Activated naive CD8-positive, alpha-beta T cell treated with anti-CD3 and anti-CD28 coated beads, Interleukin-2, amount 50 U/mL, for 24 hours (primary cell): ENCODE measurements at regions not wholly inside any gene's neighbourhood (a gene's known extent, or its start where the extent isn't known, plus 50 kb on each side); places are given as distances from the start of the nearest gene placed in this dataset.
"Not testable (repeated sequence)": the region's sequence is repeated elsewhere in the genome, so short reads cannot be mapped to it uniquely, and the experiment has no call there.

Experiments used
- ATAC-seq: fragments of 150-1000 bp; cut with Tn5 transposase; one replicate; pipeline ENCODE4 v1.10.0; 2021
- DNase-seq: peaks from one replicate; pipeline ENCODE4 v3.0.0; 2021
- H3K27ac Mint-ChIP-seq: one replicate; pipeline ENCODE4 v1.8.0; 2021; ENCODE audit warnings: mild to moderate bottlenecking, mixed read lengths
- H3K27me3 Mint-ChIP-seq: one replicate; pipeline ENCODE4 v1.8.0; 2021; ENCODE audit warnings: mixed read lengths
- H3K36me3 Mint-ChIP-seq: one replicate; pipeline ENCODE4 v1.8.0; 2021; ENCODE audit warnings: low read depth, mixed read lengths
- H3K4me1 Mint-ChIP-seq: one replicate; pipeline ENCODE4 v1.8.0; 2021; ENCODE audit warnings: mixed read lengths
- H3K4me3 Mint-ChIP-seq: one replicate; pipeline ENCODE4 v1.8.0; 2021; ENCODE audit warnings: mild to moderate bottlenecking, moderate library complexity, mixed read lengths
- H3K9me3 Mint-ChIP-seq: one replicate; pipeline ENCODE4 v1.8.0; 2021; ENCODE audit warnings: mixed read lengths

- no peaks in the 10 kb centered on the region for H3K9me3 Mint-ChIP-seq
- ATAC-seq (no peak), DNase-seq (no peak)
- H3K4me3 Mint-ChIP-seq, result no peak overlapping the region
- H3K27ac Mint-ChIP-seq, result no peak overlapping the region
- no peaks in the 10 kb centered on the region for H3K27me3 Mint-ChIP-seq
- no peaks in the 10 kb centered on the region for H3K36me3 Mint-ChIP-seq
- H3K4me1 Mint-ChIP-seq, result no peaks in the 10 kb centered on the region
Observed at GRCh38 chr13:83692800-83693199, 189.5 kb downstream of the SLITRK1 start.

- Mint-ChIP-seq H3K27me3 (no peaks in the 10 kb centered on the region), H3K4me1 (no peaks in the 10 kb centered on the region), H3K9me3 (no peaks in the 10 kb centered on the region), H3K4me3 (no peak overlapping the region), H3K27ac (no peak overlapping the region), H3K36me3 (no peaks in the 10 kb centered on the region)
- DNase-seq (no peak), ATAC-seq (no peak)
Observed at GRCh38 chr13:83691966-83692365, 190.3 kb downstream of the SLITRK1 start.

GRCh38 chr13:83681547-83681946 lies 200.7 kb downstream of the SLITRK1 start:
- H3K27me3 Mint-ChIP-seq, result no peaks in the 10 kb centered on the region
- peaks cover 3% of the 10 kb centered on the region for H3K9me3 Mint-ChIP-seq
- H3K27ac Mint-ChIP-seq, result no peak overlapping the region
- no peak overlapping the region for H3K4me3 Mint-ChIP-seq
- no peaks in the 10 kb centered on the region for H3K4me1 Mint-ChIP-seq
- DNase-seq (no peak), ATAC-seq (no peak)
- no peaks in the 10 kb centered on the region for H3K36me3 Mint-ChIP-seq

GRCh38 chr13:83677985-83678384 lies 204.3 kb downstream of the SLITRK1 start:
- H3K27ac Mint-ChIP-seq, result no peak overlapping the region
- no peaks in the 10 kb centered on the region for H3K36me3 Mint-ChIP-seq
- H3K4me1 Mint-ChIP-seq, result no peaks in the 10 kb centered on the region
- peaks cover 6% of the 10 kb centered on the region for H3K9me3 Mint-ChIP-seq
- ATAC-seq (no peak), DNase-seq (no peak)
- H3K27me3 Mint-ChIP-seq, result no peaks in the 10 kb centered on the region
- no peak overlapping the region for H3K4me3 Mint-ChIP-seq

GRCh38 chr13:83672612-83673011 lies 209.7 kb downstream of the SLITRK1 start:
- no peak for DNase-seq
- Mint-ChIP-seq H3K36me3 (no peaks in the 10 kb centered on the region), H3K27me3 (no peaks in the 10 kb centered on the region), H3K4me1 (no peaks in the 10 kb centered on the region), H3K4me3 (no peak overlapping the region), H3K9me3 (peaks cover 7% of the 10 kb centered on the region), H3K27ac (no peak overlapping the region)
- ATAC-seq, result no peak

- Mint-ChIP-seq H3K9me3 (peaks cover 4% of the 10 kb centered on the region), H3K4me1 (no peaks in the 10 kb centered on the region), H3K36me3 (no peaks in the 10 kb centered on the region), H3K27ac (no peak overlapping the region), H3K4me3 (no peak overlapping the region), H3K27me3 (no peaks in the 10 kb centered on the region)
- ATAC-seq (no peak), DNase-seq (no peak)
Observed at GRCh38 chr13:83667606-83668005, 214.7 kb downstream of the SLITRK1 start.

- ATAC-seq (no peak), DNase-seq (no peak)
- H3K27ac Mint-ChIP-seq, result no peak overlapping the region
- H3K4me1 Mint-ChIP-seq, result no peaks in the 10 kb centered on the region
- H3K4me3 Mint-ChIP-seq, result no peak overlapping the region
- peaks cover 2% of the 10 kb centered on the region for H3K9me3 Mint-ChIP-seq
- no peaks in the 10 kb centered on the region for H3K36me3 Mint-ChIP-seq
- H3K27me3 Mint-ChIP-seq, result no peaks in the 10 kb centered on the region
Observed at GRCh38 chr13:83666141-83666540, 216.1 kb downstream of the SLITRK1 start.

GRCh38 chr13:83657281-83657680 lies 225.0 kb downstream of the SLITRK1 start:
- Mint-ChIP-seq H3K4me3 (no peak overlapping the region), H3K27ac (no peak overlapping the region), H3K36me3 (no peaks in the 10 kb centered on the region), H3K4me1 (no peaks in the 10 kb centered on the region), H3K27me3 (no peaks in the 10 kb centered on the region), H3K9me3 (peaks cover 18% of the 10 kb centered on the region)
- no peak for DNase-seq
- ATAC-seq, result no peak

GRCh38 chr13:83642617-83643016 lies 239.7 kb downstream of the SLITRK1 start:
- H3K36me3 Mint-ChIP-seq, ATAC-seq, H3K27ac Mint-ChIP-seq, H3K4me1 Mint-ChIP-seq, DNase-seq, H3K27me3 Mint-ChIP-seq, H3K4me3 Mint-ChIP-seq: not testable (repeated sequence)
- H3K9me3 Mint-ChIP-seq, result peaks cover 13% of the 10 kb centered on the region

GRCh38 chr13:83634601-83635000 lies 247.7 kb downstream of the SLITRK1 start:
- Mint-ChIP-seq H3K4me3 (no peak overlapping the region), H3K4me1 (no peaks in the 10 kb centered on the region), H3K27me3 (no peaks in the 10 kb centered on the region), H3K9me3 (peaks cover 7% of the 10 kb centered on the region), H3K36me3 (no peaks in the 10 kb centered on the region), H3K27ac (no peak overlapping the region)
- ATAC-seq (no peak), DNase-seq (no peak)

GRCh38 chr13:83633746-83634145 lies 248.5 kb downstream of the SLITRK1 start:
- Mint-ChIP-seq H3K4me1 (no peaks in the 10 kb centered on the region), H3K9me3 (peaks cover 4% of the 10 kb centered on the region), H3K4me3 (no peak overlapping the region), H3K36me3 (no peaks in the 10 kb centered on the region), H3K27ac (no peak overlapping the region), H3K27me3 (no peaks in the 10 kb centered on the region)
- DNase-seq, result no peak
- no peak for ATAC-seq

GRCh38 chr13:83622422-83622784 lies 259.9 kb downstream of the SLITRK1 start:
- ATAC-seq (no peak), DNase-seq (no peak)
- Mint-ChIP-seq H3K27ac (no peak overlapping the region), H3K36me3 (no peaks in the 10 kb centered on the region), H3K9me3 (peaks cover 5% of the 10 kb centered on the region), H3K4me1 (no peaks in the 10 kb centered on the region), H3K4me3 (no peak overlapping the region), H3K27me3 (no peaks in the 10 kb centered on the region)

GRCh38 chr13:83621765-83622421 lies 260.4 kb downstream of the SLITRK1 start:
- no peaks in the 10 kb centered on the region for H3K4me1 Mint-ChIP-seq
- H3K27ac Mint-ChIP-seq, result no peak overlapping the region

GRCh38 chr13:83620530-83621220 lies 261.6 kb downstream of the SLITRK1 start:
- ATAC-seq, result no peak
- Mint-ChIP-seq H3K4me3 (no peak overlapping the region), H3K27ac (no peak overlapping the region), H3K36me3 (no peaks in the 10 kb centered on the region), H3K4me1 (no peaks in the 10 kb centered on the region), H3K27me3 (no peaks in the 10 kb centered on the region), H3K9me3 (peaks cover 5% of the 10 kb centered on the region)
- DNase-seq, result no peak

More at GRCh38 chr13:83621765-83622421, 260.4 kb downstream of the SLITRK1 start:
- H3K36me3 Mint-ChIP-seq, result no peaks in the 10 kb centered on the region
- ATAC-seq, result no peak
- no peak for DNase-seq
- H3K27me3 Mint-ChIP-seq, result no peaks in the 10 kb centered on the region
- no peak overlapping the region for H3K4me3 Mint-ChIP-seq
- peaks cover 5% of the 10 kb centered on the region for H3K9me3 Mint-ChIP-seq

GRCh38 chr13:83618966-83619365 lies 263.3 kb downstream of the SLITRK1 start:
- no peak overlapping the region for H3K27ac Mint-ChIP-seq
- no peak overlapping the region for H3K4me3 Mint-ChIP-seq
- no peaks in the 10 kb centered on the region for H3K4me1 Mint-ChIP-seq
- no peaks in the 10 kb centered on the region for H3K36me3 Mint-ChIP-seq
- DNase-seq (no peak), ATAC-seq (no peak)
- H3K27me3 Mint-ChIP-seq, result no peaks in the 10 kb centered on the region
- peaks cover 5% of the 10 kb centered on the region for H3K9me3 Mint-ChIP-seq
